ENCODE measurements at regions not wholly inside any gene's neighbourhood (a gene's known extent, or its start where the extent isn't known, plus 50 kb on each side); places are given as distances from the start of the nearest gene placed in this dataset.

GRCh38 chr11:25771605-25772004 lies 560.3 kb upstream of the ANO3 start:
- TF ChIP-seq CTCF (IDR thresholded peaks at IDR 0.05; ENCODE audit: low read length) (no peak), EZH2 (IDR thresholded peaks at IDR 0.05; ENCODE audit: borderline replicate concordance, low read length) (no peak)
